ENCODE measurements at regions not wholly inside any gene's neighbourhood (a gene's known extent, or its start where the extent isn't known, plus 50 kb on each side); places are given as distances from the start of the nearest gene placed in this dataset.

DNA sequence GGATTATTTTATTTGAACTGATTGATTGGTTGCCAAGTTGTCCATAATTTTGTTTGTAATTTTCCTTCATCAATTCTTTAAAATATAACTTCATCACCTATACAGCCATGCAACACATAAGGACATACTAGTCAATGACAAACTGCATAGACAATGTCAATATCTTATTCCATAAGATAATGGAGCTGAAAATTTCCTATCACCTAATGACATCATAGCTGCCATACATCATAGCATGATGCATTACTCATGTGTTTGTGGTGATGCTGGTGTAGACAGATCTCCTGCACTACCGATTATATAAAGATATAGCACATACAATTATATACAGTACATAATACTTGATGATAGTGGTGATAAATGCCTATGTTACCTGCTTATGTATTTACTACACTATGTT lies 369.8 kb upstream of the NT5C1B start:
- Histone ChIP-seq H3K4me3 (ENCODE audit: control insufficient read depth in 2 of 3, extremely low read depth in 1 of 3, insufficient read depth in 2 of 3, low read depth in 1 of 3, low read length in 3 of 3) (no peak overlapping the region), H3K36me3 (ENCODE audit: control insufficient read depth in 2 of 2, extremely low read depth in 1 of 2, insufficient read depth in 2 of 2, low read length in 2 of 2) (no peaks in the 10 kb centered on the region), H3K9ac (ENCODE audit: control insufficient read depth, extremely low read depth, insufficient read depth, low read length) (no peak overlapping the region), H3K4me1 (ENCODE audit: control insufficient read depth, extremely low read depth, insufficient read depth, low read length) (no peaks in the 10 kb centered on the region), H3K27ac (ENCODE audit: control insufficient read depth, insufficient read depth, low read length) (no peak overlapping the region), H3K9me3 (ENCODE audit: control insufficient read depth, low read depth, low read length) (no peaks in the 10 kb centered on the region), H3K27me3 (ENCODE audit: control insufficient read depth, extremely low read depth, insufficient read depth, low read length) (no peaks in the 10 kb centered on the region), H3K9me1 (ENCODE audit: control insufficient read depth, extremely low read depth, insufficient read depth, low read length) (no peaks in the 10 kb centered on the region), H3K4me2 (ENCODE audit: control insufficient read depth, extremely low read depth, insufficient read depth, low read depth, low read length) (no peak overlapping the region), H4K20me1 (ENCODE audit: control insufficient read depth, extremely low read depth, insufficient read depth, low read length) (no peaks in the 10 kb centered on the region), H2AFZ (ENCODE audit: control insufficient read depth, low read length) (no peak overlapping the region), H3K79me2 (ENCODE audit: control insufficient read depth, insufficient read depth, low read length) (no peaks in the 10 kb centered on the region)
- FAIRE-seq (no peak), DNase-seq (ENCODE audit: low read depth, low spot score) (no peak)
- dilution Hi-C loops (cut with MboI; ENCODE audit: extremely low pct_ligation_motif_present, low sequenced_read_pairs), result no loop called here
- TF ChIP-seq EZH2 (IDR thresholded peaks at IDR 0.05; ENCODE audit: low read length), result no peak

DNA sequence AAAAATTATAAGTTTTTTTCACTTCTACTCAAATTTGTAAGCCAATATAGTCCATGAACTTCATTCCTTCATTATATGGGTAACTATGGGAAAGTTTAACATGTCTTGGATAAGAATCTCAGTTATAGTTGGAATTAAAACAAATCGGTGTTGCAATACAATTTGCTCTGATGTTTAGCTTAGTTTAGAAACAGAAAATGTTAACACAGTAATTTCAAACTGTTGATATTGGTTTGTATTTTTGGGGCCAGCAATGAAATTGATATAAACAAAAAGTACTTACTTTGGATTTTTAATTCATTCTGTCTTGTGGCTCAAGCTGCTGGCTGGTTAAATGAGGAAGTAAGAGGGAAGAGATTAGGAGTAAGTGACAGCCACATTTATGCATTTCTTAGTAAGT lies 368.5 kb upstream of the NT5C1B start:
- no peak overlapping the region for H3K9ac ChIP-seq (ENCODE audit: control insufficient read depth, extremely low read depth, insufficient read depth, low read length)
- no peaks in the 10 kb centered on the region for H3K36me3 ChIP-seq (ENCODE audit: control insufficient read depth in 2 of 2, extremely low read depth in 1 of 2, insufficient read depth in 2 of 2, low read length in 2 of 2)
- no peak for DNase-seq (ENCODE audit: low read depth, low spot score)
- no peaks in the 10 kb centered on the region for H3K27me3 ChIP-seq (ENCODE audit: control insufficient read depth, extremely low read depth, insufficient read depth, low read length)
- no peak overlapping the region for H3K4me2 ChIP-seq (ENCODE audit: control insufficient read depth, extremely low read depth, insufficient read depth, low read depth, low read length)
- no peaks in the 10 kb centered on the region for H3K79me2 ChIP-seq (ENCODE audit: control insufficient read depth, insufficient read depth, low read length)
- FAIRE-seq, result no peak
- H3K9me1 ChIP-seq (ENCODE audit: control insufficient read depth, extremely low read depth, insufficient read depth, low read length), result no peaks in the 10 kb centered on the region
- no peaks in the 10 kb centered on the region for H4K20me1 ChIP-seq (ENCODE audit: control insufficient read depth, extremely low read depth, insufficient read depth, low read length)
- H3K4me1 ChIP-seq (ENCODE audit: control insufficient read depth, extremely low read depth, insufficient read depth, low read length), result no peaks in the 10 kb centered on the region
- no peak overlapping the region for H3K27ac ChIP-seq (ENCODE audit: control insufficient read depth, insufficient read depth, low read length)
- TF ChIP-seq, protein P1, sequence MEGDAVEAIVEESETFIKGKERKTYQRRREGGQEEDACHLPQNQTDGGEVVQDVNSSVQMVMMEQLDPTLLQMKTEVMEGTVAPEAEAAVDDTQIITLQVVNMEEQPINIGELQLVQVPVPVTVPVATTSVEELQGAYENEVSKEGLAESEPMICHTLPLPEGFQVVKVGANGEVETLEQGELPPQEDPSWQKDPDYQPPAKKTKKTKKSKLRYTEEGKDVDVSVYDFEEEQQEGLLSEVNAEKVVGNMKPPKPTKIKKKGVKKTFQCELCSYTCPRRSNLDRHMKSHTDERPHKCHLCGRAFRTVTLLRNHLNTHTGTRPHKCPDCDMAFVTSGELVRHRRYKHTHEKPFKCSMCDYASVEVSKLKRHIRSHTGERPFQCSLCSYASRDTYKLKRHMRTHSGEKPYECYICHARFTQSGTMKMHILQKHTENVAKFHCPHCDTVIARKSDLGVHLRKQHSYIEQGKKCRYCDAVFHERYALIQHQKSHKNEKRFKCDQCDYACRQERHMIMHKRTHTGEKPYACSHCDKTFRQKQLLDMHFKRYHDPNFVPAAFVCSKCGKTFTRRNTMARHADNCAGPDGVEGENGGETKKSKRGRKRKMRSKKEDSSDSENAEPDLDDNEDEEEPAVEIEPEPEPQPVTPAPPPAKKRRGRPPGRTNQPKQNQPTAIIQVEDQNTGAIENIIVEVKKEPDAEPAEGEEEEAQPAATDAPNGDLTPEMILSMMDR (optimal IDR thresholded peaks at IDR 0.05 in 1 of 3, IDR thresholded peaks at IDR 0.05 in 1 of 3, conservative IDR thresholded peaks at IDR 0.05 in 1 of 3; ENCODE audit: extremely low read depth in 1 of 3, insufficient read depth in 2 of 3, low read length in 3 of 3), result no peak
- no peak for TF ChIP-seq EZH2 (IDR thresholded peaks at IDR 0.05; ENCODE audit: low read length)
- dilution Hi-C loops (cut with MboI; ENCODE audit: extremely low pct_ligation_motif_present, low sequenced_read_pairs), result no loop called here
- H3K4me3 ChIP-seq (ENCODE audit: control insufficient read depth in 2 of 3, extremely low read depth in 1 of 3, insufficient read depth in 2 of 3, low read depth in 1 of 3, low read length in 3 of 3), result no peak overlapping the region
- no peak overlapping the region for H2AFZ ChIP-seq (ENCODE audit: control insufficient read depth, low read length)
- no peaks in the 10 kb centered on the region for H3K9me3 ChIP-seq (ENCODE audit: control insufficient read depth, low read depth, low read length)

DNA sequence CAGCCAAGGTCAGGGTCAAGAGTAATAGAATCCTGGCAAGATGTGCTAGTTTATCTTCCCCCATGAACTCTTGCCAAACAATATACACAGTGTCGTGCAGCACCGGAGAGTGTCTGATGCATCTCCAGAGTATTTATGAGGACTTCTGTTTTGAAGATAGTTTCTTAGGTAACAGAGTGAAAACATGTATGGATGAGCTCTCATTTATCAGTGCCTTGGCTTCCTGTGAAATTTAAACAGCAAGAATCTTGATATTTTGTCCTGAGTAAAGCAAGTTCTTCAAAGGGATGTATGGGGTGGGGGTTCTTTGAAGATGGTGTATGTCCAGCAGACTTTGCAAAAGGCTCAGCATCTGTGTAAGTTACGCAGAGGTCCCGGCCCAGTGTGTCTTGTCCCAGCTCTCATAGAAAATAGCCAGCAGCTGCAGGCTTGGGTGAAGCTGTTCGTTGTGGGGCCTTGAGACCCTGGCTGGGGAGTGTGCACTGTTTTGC lies 361.0 kb upstream of the NT5C1B start:
- no peak overlapping the region for H2AFZ ChIP-seq (ENCODE audit: control insufficient read depth, low read length)
- H3K27ac ChIP-seq (ENCODE audit: control insufficient read depth, insufficient read depth, low read length), result no peak overlapping the region

More for the DNA sequence above, 361.0 kb upstream of the NT5C1B start:
- FAIRE-seq (no peak), DNase-seq (ENCODE audit: low read depth, low spot score) (no peak)
- Histone ChIP-seq H3K27me3 (ENCODE audit: control insufficient read depth, extremely low read depth, insufficient read depth, low read length) (no peaks in the 10 kb centered on the region), H3K36me3 (ENCODE audit: control insufficient read depth in 2 of 2, extremely low read depth in 1 of 2, insufficient read depth in 2 of 2, low read length in 2 of 2) (no peaks in the 10 kb centered on the region), H3K4me3 (ENCODE audit: control insufficient read depth in 2 of 3, extremely low read depth in 1 of 3, insufficient read depth in 2 of 3, low read depth in 1 of 3, low read length in 3 of 3) (no peak overlapping the region), H3K79me2 (ENCODE audit: control insufficient read depth, insufficient read depth, low read length) (no peaks in the 10 kb centered on the region), H4K20me1 (ENCODE audit: control insufficient read depth, extremely low read depth, insufficient read depth, low read length) (no peaks in the 10 kb centered on the region), H3K4me2 (ENCODE audit: control insufficient read depth, extremely low read depth, insufficient read depth, low read depth, low read length) (no peak overlapping the region), H3K9me1 (ENCODE audit: control insufficient read depth, extremely low read depth, insufficient read depth, low read length) (no peaks in the 10 kb centered on the region), H3K9me3 (ENCODE audit: control insufficient read depth, low read depth, low read length) (no peaks in the 10 kb centered on the region), H3K9ac (ENCODE audit: control insufficient read depth, extremely low read depth, insufficient read depth, low read length) (no peak overlapping the region), H3K4me1 (ENCODE audit: control insufficient read depth, extremely low read depth, insufficient read depth, low read length) (no peaks in the 10 kb centered on the region)
- TF ChIP-seq, protein P1 (optimal IDR thresholded peaks at IDR 0.05 in 1 of 3, IDR thresholded peaks at IDR 0.05 in 1 of 3, conservative IDR thresholded peaks at IDR 0.05 in 1 of 3; ENCODE audit: extremely low read depth in 1 of 3, insufficient read depth in 2 of 3, low read length in 3 of 3), result no peak
- TF ChIP-seq EZH2 (IDR thresholded peaks at IDR 0.05; ENCODE audit: low read length), result no peak
- dilution Hi-C loops (cut with MboI; ENCODE audit: extremely low pct_ligation_motif_present, low sequenced_read_pairs), result no loop called here

Data from keratinocyte (primary cell).